Mucosa of descending colon (tissue), 3 donors: ENCODE measurements at regions not wholly inside any gene's neighbourhood (a gene's known extent, or its start where the extent isn't known, plus 50 kb on each side); places are given as distances from the start of the nearest gene placed in this dataset.
A peak's percentile ranks its signal among the peaks of the same experiment; 100 is the strongest.

Experiments used
- ATAC-seq: fragments of 200-7000 bp; cut with Tn5 transposase; one replicate; pipeline ENCODE4 v1.9.1; 2020; ENCODE audit warnings: mild to moderate bottlenecking, moderate library complexity
- DNase-seq, 3 donors: peaks; one replicate each; pipeline ENCODE4 v3.0.0-alpha.2; 2020
- H3K36me3 ChIP-seq: fragments of 200-600 bp; one replicate; pipeline ENCODE4 v1.8.0; 2021; ENCODE audit warnings: low read depth, mild to moderate bottlenecking
- H3K4me1 ChIP-seq: fragments of 200-600 bp; one replicate; pipeline ENCODE4 v1.8.0; 2021; ENCODE audit warnings: low read depth, mild to moderate bottlenecking
- H3K4me3 ChIP-seq: fragments of 200-600 bp; one replicate; pipeline ENCODE4 v1.8.0; 2021; ENCODE audit warnings: mild to moderate bottlenecking
- H3K9me3 ChIP-seq: fragments of 200-600 bp; one replicate; pipeline ENCODE4 v1.8.0; 2021; ENCODE audit warnings: mild to moderate bottlenecking
- intact Hi-C, 2 donors: fragments of 100-400 bp; cut with DNase I in 1 of 2; cut with micrococcal nuclease in 1 of 2; formaldehyde crosslinking; loops; one replicate each; pipeline versions ENCODE4 v1.11.0 to v1.11.1; 2022; cut with DNase I, micrococcal nuclease
- TF ChIP-seq, protein P1 (sequence below): fragments of 200-600 bp; IDR thresholded peaks from one replicate; pipeline ENCODE4 v1.8.0; 2022; ENCODE audit warnings: antibody characterized with exemption, mild to moderate bottlenecking
- donor health status: DM: no; HTN: no; CAD: no; lungs with moderate emphysema.
- donor health status: DM: no; HTN: no; CAD: no.
- donor health status: DM: no; HTN: yes; CAD: no.

GRCh38 chr3:189099031-189099471 lies 72.7 kb upstream of the TPRG1 start:
- TF ChIP-seq, protein P1, sequence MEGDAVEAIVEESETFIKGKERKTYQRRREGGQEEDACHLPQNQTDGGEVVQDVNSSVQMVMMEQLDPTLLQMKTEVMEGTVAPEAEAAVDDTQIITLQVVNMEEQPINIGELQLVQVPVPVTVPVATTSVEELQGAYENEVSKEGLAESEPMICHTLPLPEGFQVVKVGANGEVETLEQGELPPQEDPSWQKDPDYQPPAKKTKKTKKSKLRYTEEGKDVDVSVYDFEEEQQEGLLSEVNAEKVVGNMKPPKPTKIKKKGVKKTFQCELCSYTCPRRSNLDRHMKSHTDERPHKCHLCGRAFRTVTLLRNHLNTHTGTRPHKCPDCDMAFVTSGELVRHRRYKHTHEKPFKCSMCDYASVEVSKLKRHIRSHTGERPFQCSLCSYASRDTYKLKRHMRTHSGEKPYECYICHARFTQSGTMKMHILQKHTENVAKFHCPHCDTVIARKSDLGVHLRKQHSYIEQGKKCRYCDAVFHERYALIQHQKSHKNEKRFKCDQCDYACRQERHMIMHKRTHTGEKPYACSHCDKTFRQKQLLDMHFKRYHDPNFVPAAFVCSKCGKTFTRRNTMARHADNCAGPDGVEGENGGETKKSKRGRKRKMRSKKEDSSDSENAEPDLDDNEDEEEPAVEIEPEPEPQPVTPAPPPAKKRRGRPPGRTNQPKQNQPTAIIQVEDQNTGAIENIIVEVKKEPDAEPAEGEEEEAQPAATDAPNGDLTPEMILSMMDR: no peak
- Histone ChIP-seq H3K9me3 (no peaks in the 10 kb centered on the region), H3K4me1 (no peaks in the 10 kb centered on the region), H3K36me3 (no peaks in the 10 kb centered on the region), H3K4me3 (no peak overlapping the region)
- peak; percentile 52 for ATAC-seq
- DNase-seq: peak; percentile 38 to 82 (median 41)
- intact Hi-C loops: no loop called here

GRCh38 chr3:189099505-189100290 lies 72.1 kb upstream of the TPRG1 start:
- TF ChIP-seq, protein P1: no peak
- Histone ChIP-seq H3K9me3 (no peaks in the 10 kb centered on the region), H3K4me3 (no peak overlapping the region), H3K36me3 (no peaks in the 10 kb centered on the region), H3K4me1 (no peaks in the 10 kb centered on the region)
- DNase-seq (peak in 1 of 3 donors; percentile 16), ATAC-seq (no peak)
- intact Hi-C loops: no loop called here

DNA sequence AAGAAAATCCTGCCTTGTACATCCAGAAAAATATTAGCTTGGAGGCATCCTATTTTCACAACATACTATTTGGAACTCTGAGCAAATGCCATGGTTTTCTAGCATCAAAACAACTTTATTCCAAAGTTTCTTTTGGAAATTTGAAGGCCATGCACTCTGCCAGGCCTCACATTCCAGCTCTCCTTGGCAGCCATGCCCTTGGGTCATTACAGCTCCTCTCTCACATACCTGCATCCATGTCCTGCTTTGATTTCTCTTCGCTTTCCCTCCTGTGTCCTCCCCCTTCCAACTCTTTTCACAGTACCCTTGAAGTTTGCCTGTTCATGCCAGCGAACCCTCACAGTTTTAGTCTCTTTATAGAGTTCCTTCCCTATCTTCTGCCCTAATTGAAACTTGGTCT lies 70.9 kb upstream of the TPRG1 start:
- Histone ChIP-seq H3K9me3 (no peaks in the 10 kb centered on the region), H3K36me3 (no peaks in the 10 kb centered on the region), H3K4me1 (no peaks in the 10 kb centered on the region), H3K4me3 (no peak overlapping the region)
- intact Hi-C loops: no loop called here
- no peak for DNase-seq
- ATAC-seq: no peak
- TF ChIP-seq, protein P1: no peak

GRCh38 chr3:189101594-189101993 lies 70.2 kb upstream of the TPRG1 start:
- DNase-seq (no peak), ATAC-seq (no peak)
- intact Hi-C loops: no loop called here
- TF ChIP-seq, protein P1: no peak
- Histone ChIP-seq H3K4me1 (no peaks in the 10 kb centered on the region), H3K4me3 (no peak overlapping the region), H3K36me3 (no peaks in the 10 kb centered on the region), H3K9me3 (no peaks in the 10 kb centered on the region)

DNA sequence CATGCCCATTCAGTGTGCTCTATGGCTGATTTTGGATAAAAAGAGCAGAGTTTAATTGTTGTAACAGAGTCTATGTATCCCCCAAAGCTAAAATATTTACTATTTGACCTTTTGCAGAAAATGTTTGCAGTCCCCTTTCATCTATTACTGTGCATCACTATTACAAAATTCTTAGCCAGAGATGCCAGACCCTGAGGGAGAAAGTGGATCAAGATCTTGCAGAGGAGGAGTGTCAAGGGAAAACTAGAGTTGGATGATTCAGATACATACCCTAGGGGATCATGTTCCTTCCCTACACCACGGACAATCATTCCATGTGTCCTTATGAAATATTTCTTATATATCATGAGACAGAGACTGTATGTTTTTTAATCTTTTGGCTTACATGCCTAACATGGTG lies 68.6 kb upstream of the TPRG1 start:
- intact Hi-C loops: no loop called here
- Histone ChIP-seq H3K36me3 (no peaks in the 10 kb centered on the region), H3K4me1 (no peaks in the 10 kb centered on the region), H3K4me3 (no peak overlapping the region), H3K9me3 (no peaks in the 10 kb centered on the region)
- TF ChIP-seq, protein P1: no peak
- DNase-seq: no peak
- no peak for ATAC-seq
